ENCODE measurements at regions not wholly inside any gene's neighbourhood (a gene's known extent, or its start where the extent isn't known, plus 50 kb on each side); places are given as distances from the start of the nearest gene placed in this dataset.
"Not testable (repeated sequence)": the region's sequence is repeated elsewhere in the genome, so short reads cannot be mapped to it uniquely, and the experiment has no call there.

- Histone ChIP-seq H3K9me3 (ENCODE audit: control insufficient read depth in 2 of 2, low read length in 2 of 2) (no peaks in the 10 kb centered on the region), H3K27me3 (ENCODE audit: control insufficient read depth in 2 of 2, insufficient read depth in 2 of 2, low read length in 2 of 2) (no peaks in the 10 kb centered on the region), H3K4me3 (ENCODE audit: low read length in 2 of 2) (no peak overlapping the region), H3K9ac (ENCODE audit: low read depth in 1 of 2, low read length in 2 of 2) (no peak overlapping the region), H3K27ac (ENCODE audit: low read depth in 2 of 2, low read length in 2 of 2) (no peak overlapping the region), H3K36me3 (ENCODE audit: control insufficient read depth in 2 of 2, insufficient read depth in 2 of 2, low read length in 2 of 2) (no peaks in the 10 kb centered on the region), H3K4me1 (ENCODE audit: control insufficient read depth in 2 of 2, insufficient read depth in 2 of 2, low read length in 2 of 2) (peaks cover 2 to 4% of the 10 kb centered on the region in 2 donors)
Measured at GRCh38 chr3:159668461-159668860, 320.2 kb upstream of the IL12A start.

- Histone ChIP-seq H3K4me1 (ENCODE audit: control insufficient read depth in 2 of 2, insufficient read depth in 2 of 2, low read length in 2 of 2) (peaks cover 2 to 4% of the 10 kb centered on the region in 2 donors), H3K27me3 (ENCODE audit: control insufficient read depth in 2 of 2, insufficient read depth in 2 of 2, low read length in 2 of 2) (no peaks in the 10 kb centered on the region), H3K4me3 (ENCODE audit: low read length in 2 of 2) (no peak overlapping the region), H3K36me3 (ENCODE audit: control insufficient read depth in 2 of 2, insufficient read depth in 2 of 2, low read length in 2 of 2) (no peaks in the 10 kb centered on the region), H3K27ac (ENCODE audit: low read depth in 2 of 2, low read length in 2 of 2) (no peak overlapping the region), H3K9ac (ENCODE audit: low read depth in 1 of 2, low read length in 2 of 2) (no peak overlapping the region), H3K9me3 (ENCODE audit: control insufficient read depth in 2 of 2, low read length in 2 of 2) (no peaks in the 10 kb centered on the region)
Measured at GRCh38 chr3:159668990-159669476, 319.6 kb upstream of the IL12A start.

- no peaks in the 10 kb centered on the region for H3K36me3 ChIP-seq (ENCODE audit: control insufficient read depth in 2 of 2, insufficient read depth in 2 of 2, low read length in 2 of 2)
- H3K9ac ChIP-seq (ENCODE audit: low read depth in 1 of 2, low read length in 2 of 2) = no peak overlapping the region
- no peak overlapping the region for H3K4me3 ChIP-seq (ENCODE audit: low read length in 2 of 2)
- H3K27ac ChIP-seq (ENCODE audit: low read depth in 2 of 2, low read length in 2 of 2) = no peak overlapping the region
- no peaks in the 10 kb centered on the region for H3K9me3 ChIP-seq (ENCODE audit: control insufficient read depth in 2 of 2, low read length in 2 of 2)
- peaks cover 2 to 4% of the 10 kb centered on the region in 2 donors for H3K4me1 ChIP-seq (ENCODE audit: control insufficient read depth in 2 of 2, insufficient read depth in 2 of 2, low read length in 2 of 2)
- no peaks in the 10 kb centered on the region for H3K27me3 ChIP-seq (ENCODE audit: control insufficient read depth in 2 of 2, insufficient read depth in 2 of 2, low read length in 2 of 2)
Measured at GRCh38 chr3:159669766-159670165, 318.9 kb upstream of the IL12A start.

- Histone ChIP-seq H3K27ac (ENCODE audit: low read depth in 2 of 2, low read length in 2 of 2) (no peak overlapping the region), H3K4me1 (ENCODE audit: control insufficient read depth in 2 of 2, insufficient read depth in 2 of 2, low read length in 2 of 2) (peaks cover 2 to 4% of the 10 kb centered on the region in 2 donors), H3K9me3 (ENCODE audit: control insufficient read depth in 2 of 2, low read length in 2 of 2) (no peaks in the 10 kb centered on the region), H3K4me3 (ENCODE audit: low read length in 2 of 2) (no peak overlapping the region), H3K36me3 (ENCODE audit: control insufficient read depth in 2 of 2, insufficient read depth in 2 of 2, low read length in 2 of 2) (no peaks in the 10 kb centered on the region), H3K9ac (ENCODE audit: low read depth in 1 of 2, low read length in 2 of 2) (no peak overlapping the region), H3K27me3 (ENCODE audit: control insufficient read depth in 2 of 2, insufficient read depth in 2 of 2, low read length in 2 of 2) (no peaks in the 10 kb centered on the region)
Measured at GRCh38 chr3:159672728-159673688, 315.6 kb upstream of the IL12A start.

GRCh38 chr3:159674583-159674982 lies 314.1 kb upstream of the IL12A start:
- no peaks in the 10 kb centered on the region for H3K27me3 ChIP-seq (ENCODE audit: control insufficient read depth in 2 of 2, insufficient read depth in 2 of 2, low read length in 2 of 2)
- H3K27ac ChIP-seq (ENCODE audit: low read depth in 2 of 2, low read length in 2 of 2) = no peak overlapping the region
- no peak overlapping the region for H3K4me3 ChIP-seq (ENCODE audit: low read length in 2 of 2)
- H3K9me3 ChIP-seq (ENCODE audit: control insufficient read depth in 2 of 2, low read length in 2 of 2) = no peaks in the 10 kb centered on the region
- no peaks in the 10 kb centered on the region for H3K36me3 ChIP-seq (ENCODE audit: control insufficient read depth in 2 of 2, insufficient read depth in 2 of 2, low read length in 2 of 2)
- H3K4me1 ChIP-seq (ENCODE audit: control insufficient read depth in 2 of 2, insufficient read depth in 2 of 2, low read length in 2 of 2) = peaks cover 0 to 4% of the 10 kb centered on the region in 2 donors
- H3K9ac ChIP-seq (ENCODE audit: low read depth in 1 of 2, low read length in 2 of 2) = no peak overlapping the region

- Histone ChIP-seq H3K4me1 (ENCODE audit: control insufficient read depth in 2 of 2, insufficient read depth in 2 of 2, low read length in 2 of 2) (no peaks in the 10 kb centered on the region), H3K27ac (ENCODE audit: low read depth in 2 of 2, low read length in 2 of 2) (no peak overlapping the region), H3K4me3 (ENCODE audit: low read length in 2 of 2) (no peak overlapping the region), H3K36me3 (ENCODE audit: control insufficient read depth in 2 of 2, insufficient read depth in 2 of 2, low read length in 2 of 2) (no peaks in the 10 kb centered on the region), H3K9me3 (ENCODE audit: control insufficient read depth in 2 of 2, low read length in 2 of 2) (no peaks in the 10 kb centered on the region), H3K9ac (ENCODE audit: low read depth in 1 of 2, low read length in 2 of 2) (no peak overlapping the region), H3K27me3 (ENCODE audit: control insufficient read depth in 2 of 2, insufficient read depth in 2 of 2, low read length in 2 of 2) (no peaks in the 10 kb centered on the region)
Measured at GRCh38 chr3:159675285-159675684, 313.4 kb upstream of the IL12A start.

- H3K9ac ChIP-seq (ENCODE audit: low read depth in 1 of 2, low read length in 2 of 2) = no peak overlapping the region
- no peaks in the 10 kb centered on the region for H3K9me3 ChIP-seq (ENCODE audit: control insufficient read depth in 2 of 2, low read length in 2 of 2)
- H3K4me3 ChIP-seq (ENCODE audit: low read length in 2 of 2) = no peak overlapping the region
- no peak overlapping the region for H3K27ac ChIP-seq (ENCODE audit: low read depth in 2 of 2, low read length in 2 of 2)
- H3K36me3 ChIP-seq (ENCODE audit: control insufficient read depth in 2 of 2, insufficient read depth in 2 of 2, low read length in 2 of 2) = no peaks in the 10 kb centered on the region
- no peaks in the 10 kb centered on the region for H3K4me1 ChIP-seq (ENCODE audit: control insufficient read depth in 2 of 2, insufficient read depth in 2 of 2, low read length in 2 of 2)
- no peaks in the 10 kb centered on the region for H3K27me3 ChIP-seq (ENCODE audit: control insufficient read depth in 2 of 2, insufficient read depth in 2 of 2, low read length in 2 of 2)
Measured at GRCh38 chr3:159679900-159680299, 308.7 kb upstream of the IL12A start.

GRCh38 chr3:159681717-159682116 lies 306.9 kb upstream of the IL12A start:
- H3K27me3 ChIP-seq (ENCODE audit: control insufficient read depth in 2 of 2, insufficient read depth in 2 of 2, low read length in 2 of 2); H3K36me3 ChIP-seq (ENCODE audit: control insufficient read depth in 2 of 2, insufficient read depth in 2 of 2, low read length in 2 of 2): not testable (repeated sequence)

GRCh38 chr3:159685801-159686200 lies 302.8 kb upstream of the IL12A start:
- H3K9me3 ChIP-seq (ENCODE audit: control insufficient read depth in 2 of 2, low read length in 2 of 2) = no peaks in the 10 kb centered on the region
- H3K27me3 ChIP-seq (ENCODE audit: control insufficient read depth in 2 of 2, insufficient read depth in 2 of 2, low read length in 2 of 2) = no peaks in the 10 kb centered on the region
- no peaks in the 10 kb centered on the region for H3K36me3 ChIP-seq (ENCODE audit: control insufficient read depth in 2 of 2, insufficient read depth in 2 of 2, low read length in 2 of 2)
- no peak overlapping the region for H3K9ac ChIP-seq (ENCODE audit: low read depth in 1 of 2, low read length in 2 of 2)
- H3K27ac ChIP-seq (ENCODE audit: low read depth in 2 of 2, low read length in 2 of 2) = no peak overlapping the region
- H3K4me1 ChIP-seq (ENCODE audit: control insufficient read depth in 2 of 2, insufficient read depth in 2 of 2, low read length in 2 of 2) = no peaks in the 10 kb centered on the region
- H3K4me3 ChIP-seq (ENCODE audit: low read length in 2 of 2) = no peak overlapping the region

More at GRCh38 chr3:159681717-159682116, 306.9 kb upstream of the IL12A start:
- H3K9ac ChIP-seq (ENCODE audit: low read depth in 1 of 2, low read length in 2 of 2); H3K27ac ChIP-seq (ENCODE audit: low read depth in 2 of 2, low read length in 2 of 2); H3K4me3 ChIP-seq (ENCODE audit: low read length in 2 of 2); H3K9me3 ChIP-seq (ENCODE audit: control insufficient read depth in 2 of 2, low read length in 2 of 2); H3K4me1 ChIP-seq (ENCODE audit: control insufficient read depth in 2 of 2, insufficient read depth in 2 of 2, low read length in 2 of 2): not testable (repeated sequence)

GRCh38 chr3:159693226-159693625 lies 295.4 kb upstream of the IL12A start:
- H3K27ac ChIP-seq (ENCODE audit: low read depth in 2 of 2, low read length in 2 of 2) = no peak overlapping the region
- H3K4me1 ChIP-seq (ENCODE audit: control insufficient read depth in 2 of 2, insufficient read depth in 2 of 2, low read length in 2 of 2) = no peaks in the 10 kb centered on the region
- no peaks in the 10 kb centered on the region for H3K36me3 ChIP-seq (ENCODE audit: control insufficient read depth in 2 of 2, insufficient read depth in 2 of 2, low read length in 2 of 2)
- H3K4me3 ChIP-seq (ENCODE audit: low read length in 2 of 2) = no peak overlapping the region
- H3K9ac ChIP-seq (ENCODE audit: low read depth in 1 of 2, low read length in 2 of 2) = no peak overlapping the region
- H3K9me3 ChIP-seq (ENCODE audit: control insufficient read depth in 2 of 2, low read length in 2 of 2) = no peaks in the 10 kb centered on the region
- H3K27me3 ChIP-seq (ENCODE audit: control insufficient read depth in 2 of 2, insufficient read depth in 2 of 2, low read length in 2 of 2) = no peaks in the 10 kb centered on the region

All from mucosa of rectum (tissue), 2 donors.